Esophagus muscularis mucosa (tissue), 4 donors: ENCODE measurements at regions not wholly inside any gene's neighbourhood (a gene's known extent, or its start where the extent isn't known, plus 50 kb on each side); places are given as distances from the start of the nearest gene placed in this dataset.

ENCODE experiments used
- CTCF ChIP-seq, 3 experiments: fragments of 200-600 bp in 2 of 3; fragments of 450-650 bp in 1 of 3; sonication (generic) in 2 of 3; IDR thresholded peaks; one replicate each; pipeline ENCODE4 v1.5.1; 2017 to 2019; ENCODE audit warnings: antibody characterized with exemption in 3 of 3, mild to moderate bottlenecking in 2 of 3, moderate library complexity in 1 of 3
- EP300 ChIP-seq: sonication (generic); formaldehyde crosslinking; IDR thresholded peaks from one replicate; pipeline ENCODE4 v1.6.1; 2017; ENCODE audit warnings: antibody characterized with exemption
- POLR2A ChIP-seq: fragments of 450-650 bp; IDR thresholded peaks from one replicate; pipeline ENCODE4 v1.6.1; 2017; ENCODE audit warnings: antibody characterized with exemption, moderate library complexity, mild to moderate bottlenecking, low read depth

GRCh38 chr4:176953021-176953420 is 160.3 kb upstream of the VEGFC start:
- TF ChIP-seq CTCF (IDR thresholded peaks at IDR 0.05) (no peak), POLR2A (no peak), EP300 (no peak)
